ENCODE measurements at regions not wholly inside any gene's neighbourhood (a gene's known extent, or its start where the extent isn't known, plus 50 kb on each side); places are given as distances from the start of the nearest gene placed in this dataset.

- TF ChIP-seq CTCF (IDR thresholded peaks at IDR 0.05; ENCODE audit: extremely low read depth, missing control alignments), result no peak
- no peak for DNase-seq (ENCODE audit: low spot score)
Observed at GRCh38 chr5:58201922-58202648, 257.8 kb downstream of the PLK2 start.

GRCh38 chr5:58200451-58200850 lies 259.4 kb downstream of the PLK2 start:
- no peak for DNase-seq (ENCODE audit: low spot score)
- TF ChIP-seq CTCF (IDR thresholded peaks at IDR 0.05; ENCODE audit: extremely low read depth, missing control alignments), result no peak

DNA sequence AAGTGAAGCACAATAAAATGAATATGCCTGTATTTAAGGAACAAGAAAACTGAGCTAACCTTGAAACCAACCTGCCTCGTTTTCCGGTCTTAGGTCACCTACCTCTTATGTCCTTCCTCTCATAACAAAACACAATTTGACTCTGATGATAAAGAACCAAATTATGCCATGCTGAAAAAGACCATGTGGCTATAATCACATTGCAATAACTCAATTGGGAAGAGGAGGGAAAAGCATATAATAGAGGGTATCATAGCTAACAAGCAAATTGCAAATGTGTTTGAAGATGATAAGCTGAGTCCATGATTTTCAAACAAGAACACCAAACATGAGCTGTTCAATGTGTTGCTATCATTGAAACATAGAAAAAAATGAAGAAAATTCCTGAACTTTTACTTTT lies 260.8 kb downstream of the PLK2 start:
- no peak for TF ChIP-seq CTCF (IDR thresholded peaks at IDR 0.05; ENCODE audit: extremely low read depth, missing control alignments)
- no peak for DNase-seq (ENCODE audit: low spot score)

GRCh38 chr5:58198330-58198729 lies 261.6 kb downstream of the PLK2 start:
- no peak for DNase-seq (ENCODE audit: low spot score)
- TF ChIP-seq CTCF (IDR thresholded peaks at IDR 0.05; ENCODE audit: extremely low read depth, missing control alignments), result no peak

DNA sequence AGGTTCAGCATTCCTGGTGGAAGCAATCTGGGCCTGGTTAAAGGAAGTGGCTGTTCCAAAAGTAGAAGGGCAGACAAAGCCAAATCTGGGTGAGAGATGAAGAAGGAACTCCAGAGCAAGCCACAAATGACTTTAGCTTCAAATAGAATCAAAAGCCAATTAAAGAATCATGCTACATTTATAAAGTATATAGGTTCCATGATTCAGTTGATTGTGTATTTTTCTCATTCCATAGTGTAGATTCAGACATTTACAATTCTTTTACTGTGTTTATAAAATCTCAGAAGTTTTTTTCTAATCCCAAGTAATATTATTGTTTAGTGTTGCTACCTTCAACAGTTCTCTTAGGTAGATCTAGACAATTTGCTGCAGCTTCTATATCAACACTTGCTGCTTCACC lies 262.0 kb downstream of the PLK2 start:
- TF ChIP-seq CTCF (IDR thresholded peaks at IDR 0.05; ENCODE audit: extremely low read depth, missing control alignments), result no peak
- DNase-seq (ENCODE audit: low spot score), result no peak

- no peak for TF ChIP-seq CTCF (IDR thresholded peaks at IDR 0.05; ENCODE audit: extremely low read depth, missing control alignments)
Observed at GRCh38 chr5:58191443-58191842, 268.4 kb downstream of the PLK2 start.

DNA sequence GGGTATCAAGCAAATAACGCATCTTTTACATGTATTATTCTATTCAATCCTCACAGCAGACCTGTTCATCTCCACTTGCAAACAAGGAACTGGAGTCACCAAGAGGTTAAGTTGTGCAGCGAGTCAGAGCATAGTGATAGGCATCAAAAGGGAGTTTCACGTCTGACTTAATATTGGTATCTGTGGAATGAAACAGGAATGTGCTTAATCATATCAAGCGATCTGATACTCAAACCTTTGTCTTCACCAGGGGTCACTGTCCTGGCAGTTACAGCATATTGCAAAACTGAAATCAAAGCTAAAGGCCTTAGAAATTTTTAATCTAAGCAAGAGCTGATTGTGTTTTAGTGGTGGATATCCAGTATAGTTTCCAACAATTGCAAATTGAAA lies 271.6 kb downstream of the PLK2 start:
- no peak for TF ChIP-seq CTCF (IDR thresholded peaks at IDR 0.05; ENCODE audit: extremely low read depth, missing control alignments)
- DNase-seq (ENCODE audit: low spot score), result no peak

More at GRCh38 chr5:58191443-58191842, 268.4 kb downstream of the PLK2 start:
- no peak for DNase-seq (ENCODE audit: low spot score)

All from GM20000 (cell line).